GM21576 (cell line): ENCODE measurements at regions not wholly inside any gene's neighbourhood (a gene's known extent, or its start where the extent isn't known, plus 50 kb on each side); places are given as distances from the start of the nearest gene placed in this dataset.
"Not testable (repeated sequence)": the region's sequence is repeated elsewhere in the genome, so short reads cannot be mapped to it uniquely, and the experiment has no call there.

ENCODE experiments used
- ATAC-seq: cut with Tn5 transposase; IDR thresholded peaks from one replicate; pipeline ENCODE4 v1.9.1; 2021; ENCODE audit warnings: mild to moderate bottlenecking, moderate library complexity; ENCODE audit not compliant: unreplicated experiment

DNA sequence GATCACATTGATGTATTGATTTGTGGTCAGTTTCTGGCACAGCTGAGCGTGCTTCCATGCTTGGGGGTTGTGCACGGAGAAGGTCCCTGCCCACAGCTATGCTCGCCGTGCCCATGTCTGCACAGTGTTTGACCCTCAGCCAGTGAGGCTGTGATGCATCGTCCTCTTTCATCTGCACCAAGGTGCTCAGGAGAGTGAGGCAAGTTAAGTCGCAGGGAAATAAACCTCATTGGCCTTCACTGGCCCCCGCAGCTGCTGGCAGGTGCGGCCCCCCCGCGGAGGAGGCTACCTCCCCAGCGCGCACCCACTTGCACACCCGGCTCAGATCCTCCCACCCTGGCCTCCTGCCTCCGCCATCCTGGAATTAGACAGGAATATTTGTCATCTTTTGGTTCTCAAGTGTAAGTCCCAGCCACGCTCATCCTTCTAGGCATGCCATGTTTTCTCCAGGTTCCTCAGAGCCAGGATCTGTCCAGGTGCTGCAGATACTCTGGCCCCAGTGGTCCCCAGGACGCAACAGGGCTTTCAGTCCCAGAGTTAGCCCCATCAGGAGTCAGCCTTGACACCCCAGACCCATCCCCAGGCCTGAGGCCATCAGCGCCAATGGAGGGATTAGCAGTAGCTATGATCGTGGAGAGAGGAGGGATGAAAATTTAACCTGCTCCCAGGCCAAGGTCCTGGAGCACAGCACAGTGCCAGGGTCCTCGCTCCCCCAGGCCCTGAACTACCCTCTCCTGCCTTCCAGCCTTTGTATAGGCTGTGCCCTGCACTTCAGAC is 93.7 kb downstream of the OAT start:
- no peak for ATAC-seq

DNA sequence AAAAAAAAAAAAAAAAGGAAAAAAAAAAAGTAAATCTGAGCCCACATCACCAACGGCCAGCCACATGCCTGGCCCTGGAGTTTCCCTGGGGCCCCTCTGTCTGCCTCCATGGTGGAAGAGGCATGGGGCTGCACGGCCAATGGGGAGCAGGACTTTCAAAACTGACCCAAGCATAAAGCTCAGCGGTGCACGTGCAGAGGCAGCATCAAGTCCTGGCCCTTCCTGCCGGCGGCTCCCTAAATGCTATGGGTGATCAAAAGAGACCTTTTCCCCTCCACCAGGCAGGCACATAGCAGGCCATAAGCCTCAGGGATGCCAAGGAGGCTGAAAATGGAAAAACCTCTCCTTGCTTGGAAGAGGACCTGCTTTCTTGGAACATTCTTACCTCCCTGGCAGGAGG is 94.3 kb downstream of the OAT start:
- no peak for ATAC-seq

DNA sequence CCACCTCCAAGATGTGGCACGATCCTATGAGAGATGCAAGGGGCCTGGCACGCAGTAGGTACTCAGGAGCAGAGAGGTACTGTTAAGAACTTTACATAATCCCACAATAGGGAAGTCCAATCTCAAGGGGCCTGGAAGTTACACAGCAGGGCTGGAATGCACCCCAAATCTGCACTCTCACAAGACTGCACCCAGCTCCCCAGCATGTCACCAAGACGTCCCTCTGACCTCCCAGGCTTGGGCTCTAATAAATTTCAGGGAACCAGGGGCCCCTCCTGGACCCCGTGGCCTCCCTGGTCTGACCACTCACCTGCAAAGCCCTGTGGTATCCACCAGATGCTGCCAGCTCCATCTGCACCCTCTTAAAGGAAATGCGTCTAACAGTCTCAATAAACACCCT is 94.9 kb downstream of the OAT start:
- no peak for ATAC-seq

DNA sequence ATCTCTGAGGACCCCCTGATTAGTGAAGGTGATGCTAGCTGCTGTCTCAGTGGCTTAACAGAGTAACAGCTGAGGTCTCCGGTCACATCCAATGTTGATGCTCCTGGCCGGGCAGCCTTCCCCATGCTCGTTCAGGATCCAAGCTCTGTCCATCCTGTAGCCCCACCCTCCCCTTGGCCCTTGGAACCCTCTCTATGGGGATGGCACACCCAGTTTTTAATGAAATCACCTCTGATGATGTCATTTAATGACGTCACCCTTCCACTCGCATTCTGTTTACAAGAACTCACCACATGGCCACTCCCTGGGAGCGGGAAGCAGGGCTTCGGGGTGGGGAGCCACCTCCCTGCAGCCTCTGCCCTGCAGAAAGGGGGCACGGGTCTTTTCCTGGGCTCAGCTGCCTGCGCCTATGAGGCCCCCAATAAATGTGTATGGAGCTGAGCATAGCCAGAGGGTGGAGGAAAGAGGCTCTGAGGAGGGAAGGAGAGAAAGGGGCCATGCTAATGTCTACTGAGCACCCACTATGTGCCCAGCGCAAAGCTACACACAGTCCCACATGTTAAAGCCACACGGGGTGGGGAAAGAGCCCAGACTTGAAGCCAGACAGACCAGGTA is 95.5 kb downstream of the OAT start:
- no peak for ATAC-seq

DNA sequence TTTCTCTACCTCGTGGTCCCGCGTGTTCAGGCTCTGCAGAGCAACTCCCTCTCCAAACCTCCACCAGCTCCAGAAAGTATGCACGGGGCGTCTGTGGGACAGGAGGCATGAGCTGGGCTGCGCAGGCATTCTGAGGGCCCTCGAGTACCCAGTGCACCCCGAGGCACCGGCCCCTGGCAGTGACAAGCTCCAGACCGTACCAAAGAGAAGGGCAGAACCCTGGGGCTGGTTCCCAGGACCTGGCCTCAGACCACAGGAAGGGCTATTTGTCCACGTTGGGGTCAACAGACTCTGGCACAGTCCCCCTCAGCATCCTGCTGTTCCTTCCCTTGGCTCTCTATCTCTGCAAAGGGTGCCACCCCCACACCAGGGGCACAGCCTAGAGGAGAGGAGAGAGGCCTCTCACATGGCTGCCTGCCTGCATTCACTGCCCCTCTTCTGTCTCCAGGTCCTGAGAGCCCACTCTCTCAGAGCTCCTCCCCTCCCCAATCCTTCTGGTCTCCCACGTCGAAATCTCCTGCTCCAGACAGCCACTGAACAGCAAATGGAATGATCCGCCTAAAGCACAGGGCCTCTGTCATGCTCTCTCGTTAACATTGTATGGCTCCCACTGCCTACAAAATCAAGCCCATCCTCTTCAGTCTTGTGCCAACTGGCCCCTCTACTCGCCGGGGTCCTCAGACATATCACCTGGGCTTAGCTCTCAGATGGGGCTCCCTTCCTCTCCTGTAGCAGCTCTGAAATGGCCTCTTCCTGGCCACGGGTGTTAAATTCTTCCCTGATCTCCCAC is 96.3 kb downstream of the OAT start:
- no peak for ATAC-seq

DNA sequence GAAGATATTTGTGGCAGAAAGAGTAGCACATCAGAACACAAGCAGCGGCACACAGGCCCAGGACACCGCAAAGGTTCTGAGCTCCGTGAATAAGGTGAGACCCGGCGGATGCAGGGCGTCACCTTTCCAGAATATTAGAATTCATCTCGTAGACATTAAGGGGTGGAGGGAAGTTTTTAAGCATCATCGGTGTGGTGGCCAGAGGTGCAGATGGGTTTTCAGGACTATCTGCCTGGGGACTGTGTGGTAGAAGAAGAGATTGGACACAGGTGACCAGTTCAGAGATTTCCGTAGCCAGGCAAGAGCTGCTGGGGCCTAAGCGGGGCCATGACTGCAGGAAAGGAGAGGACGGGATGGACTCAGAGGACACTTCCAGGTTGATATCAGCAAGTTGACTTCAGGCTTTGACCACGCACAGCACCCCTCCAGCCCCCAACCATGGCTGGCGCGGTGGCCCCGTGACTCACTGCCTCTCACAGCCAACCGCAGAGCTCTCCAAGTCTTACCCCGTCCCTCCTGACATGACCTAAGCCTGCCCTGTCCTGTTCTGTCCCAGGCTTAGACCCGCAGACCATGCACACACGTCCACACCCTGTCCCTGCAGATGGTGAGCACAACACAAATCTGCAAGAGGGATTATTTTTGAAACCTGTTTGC is 97.2 kb downstream of the OAT start:
- ATAC-seq: no peak

DNA sequence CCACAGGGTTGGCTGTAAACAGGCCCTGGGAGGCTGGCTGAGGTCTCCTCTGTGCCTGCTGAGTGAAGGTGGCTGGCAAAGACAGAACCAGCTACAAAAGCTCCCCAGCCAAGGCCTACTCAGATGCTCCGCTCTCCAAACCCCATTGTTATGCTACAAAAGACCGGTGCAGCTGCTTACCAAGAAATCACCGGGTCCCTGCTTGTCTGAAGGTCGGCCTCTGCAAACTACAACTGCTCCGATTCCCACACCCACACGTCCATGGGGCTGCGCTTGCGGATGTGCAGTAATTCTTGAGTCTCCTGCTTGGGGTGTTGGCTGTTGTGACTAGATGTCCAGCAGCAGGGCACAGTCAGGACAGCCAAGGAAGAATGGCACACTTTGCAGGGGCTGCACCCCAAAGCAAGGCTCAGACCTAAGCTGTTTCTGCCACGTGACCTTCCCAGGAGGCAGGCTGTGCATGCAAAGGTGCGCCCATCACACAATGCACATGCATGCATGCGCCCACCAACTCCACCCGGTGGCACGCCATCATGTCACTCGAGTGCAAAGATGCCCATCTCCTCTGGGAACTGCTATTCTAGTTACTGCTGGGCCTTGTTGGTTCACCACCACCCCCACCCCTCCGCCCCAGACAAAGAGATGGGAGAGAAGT is 97.8 kb downstream of the OAT start:
- ATAC-seq: no peak

DNA sequence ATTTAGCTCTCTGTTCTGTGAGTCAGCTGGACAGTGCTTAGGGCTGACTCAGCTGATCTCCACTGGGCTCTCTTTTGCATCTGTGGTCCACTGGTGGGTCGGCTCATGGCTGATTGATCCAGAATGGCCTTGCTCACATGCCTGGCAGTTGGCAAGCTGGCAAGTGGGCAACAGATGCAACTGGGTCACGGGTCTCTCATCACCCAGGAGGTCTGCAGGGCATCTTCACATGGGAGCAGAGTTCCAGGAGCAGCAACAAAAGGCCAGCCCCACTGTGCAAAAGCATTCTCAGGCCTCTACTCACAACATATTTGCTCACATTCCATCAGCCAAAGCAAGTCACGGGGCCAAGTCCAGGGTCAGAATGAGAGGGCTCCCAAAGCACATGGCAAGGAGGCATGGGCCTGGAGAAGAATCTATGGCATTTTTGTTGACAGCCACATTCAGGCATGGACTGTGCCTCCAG is 98.8 kb downstream of the OAT start:
- no peak for ATAC-seq

DNA sequence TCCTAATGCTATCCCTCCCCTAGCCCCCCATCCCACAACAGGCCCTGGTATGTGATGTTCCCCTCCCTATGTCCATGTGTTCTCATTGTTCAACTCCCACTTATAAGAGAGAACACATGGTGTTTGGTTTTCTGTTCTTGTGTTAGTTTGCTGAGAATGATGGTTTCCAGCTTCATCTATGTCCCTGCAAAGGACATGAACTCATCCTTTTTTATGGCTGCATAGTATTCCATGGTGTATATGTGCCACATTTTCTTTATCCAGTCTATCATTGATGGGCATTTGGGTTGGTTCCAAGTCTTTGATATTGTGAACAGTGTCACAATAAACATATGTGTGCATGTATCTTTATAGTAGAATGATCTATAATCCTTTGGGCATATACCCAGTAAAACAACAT is 99.2 kb downstream of the OAT start:
- ATAC-seq: not testable (repeated sequence)

DNA sequence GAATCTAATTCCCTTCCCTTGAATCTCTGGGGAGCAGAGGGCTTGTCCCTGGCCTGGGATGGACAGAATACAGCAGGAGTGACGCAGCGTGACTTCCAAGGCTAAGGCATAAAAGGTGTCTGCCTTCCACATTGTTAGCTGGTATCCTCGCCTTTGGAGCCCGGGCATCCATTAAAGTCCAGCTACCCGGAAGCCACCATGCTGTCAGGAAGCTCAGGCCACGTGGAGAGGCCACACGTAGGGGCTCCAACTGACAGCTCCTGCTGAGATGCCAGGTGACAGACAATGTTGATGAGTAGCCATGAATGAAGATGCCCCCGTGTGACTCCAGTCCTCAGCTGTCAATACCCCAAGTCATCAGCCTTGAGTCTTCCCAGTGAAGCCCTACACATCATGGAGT is 99.9 kb downstream of the OAT start:
- ATAC-seq: no peak

DNA sequence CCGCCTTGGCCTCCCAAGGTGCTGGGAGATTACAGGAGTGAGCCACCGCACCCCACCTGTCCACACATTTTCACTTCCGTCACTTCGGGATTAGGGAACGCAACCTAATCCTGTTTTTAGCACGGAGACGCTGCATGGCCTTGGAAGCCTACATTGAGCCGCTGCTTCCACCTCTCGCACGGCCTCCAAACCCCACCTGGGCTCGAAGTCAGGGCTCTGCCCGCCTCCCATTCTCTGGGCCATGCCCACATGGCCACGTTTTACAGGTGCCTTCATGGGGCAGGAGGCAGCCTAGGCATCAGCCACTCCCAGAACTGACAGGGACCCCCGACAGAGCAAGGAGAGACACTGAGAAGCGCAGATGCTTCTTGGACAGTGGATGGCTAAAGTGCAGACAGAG is 100.6 kb downstream of the OAT start:
- ATAC-seq: no peak

DNA sequence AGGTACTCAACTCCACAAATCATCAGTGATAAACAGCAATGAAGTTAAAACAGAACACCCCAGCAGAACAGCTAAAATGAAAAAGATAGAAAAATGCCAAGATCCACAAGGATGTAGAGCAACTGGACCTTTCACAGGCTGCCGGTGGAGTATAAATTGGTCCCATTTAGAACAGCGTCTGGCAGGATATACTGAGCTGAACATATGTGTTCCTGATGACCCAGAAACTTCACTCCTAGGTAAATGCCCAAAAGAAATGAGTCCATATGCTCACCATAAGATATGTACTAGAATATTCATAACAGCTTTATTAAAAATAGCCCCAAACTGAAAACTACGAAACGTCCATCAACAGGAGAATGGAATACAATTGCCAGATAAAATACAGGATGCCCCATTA is 102.4 kb downstream of the OAT start:
- no peak for ATAC-seq

DNA sequence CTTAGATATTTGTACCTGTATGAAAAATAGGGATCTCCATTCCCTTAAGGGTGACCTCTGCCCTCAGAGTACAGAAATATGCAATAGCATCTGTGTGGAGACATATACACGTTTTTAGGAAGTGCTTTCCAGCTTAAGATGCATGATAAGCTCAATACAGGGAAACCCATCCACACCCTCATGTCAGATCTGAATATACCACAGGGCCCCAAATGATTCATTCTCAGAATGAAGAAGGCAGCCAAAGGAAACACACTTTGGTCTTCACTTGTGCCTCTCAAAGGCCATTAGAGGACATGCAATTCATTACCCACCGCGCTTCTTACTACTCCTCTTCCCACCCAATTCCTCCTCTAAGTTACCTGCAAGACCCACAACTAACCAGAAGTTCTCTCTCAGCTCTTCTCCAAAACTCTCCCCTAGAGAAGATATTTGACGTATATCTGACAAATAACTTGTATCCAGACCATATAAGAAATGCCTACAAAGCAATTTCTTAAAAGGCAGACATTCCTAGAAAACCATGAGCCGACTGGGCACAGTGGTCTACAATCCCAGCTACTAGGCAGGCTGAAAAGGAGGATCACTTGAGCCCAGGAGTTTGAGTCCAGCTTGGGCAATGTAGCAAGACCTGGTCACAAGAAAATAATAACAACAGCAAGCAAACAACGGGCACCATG is 103.0 kb downstream of the OAT start:
- no peak for ATAC-seq

DNA sequence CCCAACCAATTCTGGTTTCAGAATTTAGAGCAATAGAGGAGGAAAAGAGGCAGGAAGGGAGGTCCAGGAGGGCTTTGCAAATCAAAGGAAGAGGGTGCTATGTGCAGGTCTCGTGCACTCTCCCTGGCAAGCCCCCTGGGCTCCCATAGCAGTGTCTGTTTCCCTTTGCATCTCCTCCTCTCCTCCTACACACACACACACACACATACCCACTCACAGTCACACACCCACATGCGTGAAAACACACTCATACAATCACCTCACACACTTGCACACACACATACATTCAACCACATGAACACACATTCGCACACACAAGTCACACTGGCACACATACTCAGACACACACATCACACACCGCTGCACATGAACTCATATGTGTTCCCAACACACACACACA is 105.3 kb downstream of the OAT start:
- no peak for ATAC-seq

DNA sequence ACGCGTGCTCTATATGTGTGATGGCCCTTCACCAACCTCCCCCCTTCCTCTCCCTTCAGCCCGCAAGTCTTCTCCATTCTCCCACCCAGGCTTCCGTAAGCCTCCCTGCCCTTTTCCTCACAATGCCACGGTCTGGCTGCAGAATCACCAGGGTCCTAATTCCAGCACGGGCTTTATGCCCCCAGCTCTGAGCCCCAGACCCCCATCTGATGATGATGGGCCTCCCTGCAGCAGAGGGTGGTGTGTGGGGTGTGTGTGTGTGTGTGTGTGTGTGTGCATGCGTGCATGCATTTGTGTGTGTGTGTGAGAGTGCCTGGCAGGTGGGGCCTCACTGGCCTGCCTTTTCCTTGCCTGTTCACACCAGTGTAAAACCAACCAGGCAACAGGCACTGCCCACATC is 109.9 kb downstream of the OAT start:
- no peak for ATAC-seq

DNA sequence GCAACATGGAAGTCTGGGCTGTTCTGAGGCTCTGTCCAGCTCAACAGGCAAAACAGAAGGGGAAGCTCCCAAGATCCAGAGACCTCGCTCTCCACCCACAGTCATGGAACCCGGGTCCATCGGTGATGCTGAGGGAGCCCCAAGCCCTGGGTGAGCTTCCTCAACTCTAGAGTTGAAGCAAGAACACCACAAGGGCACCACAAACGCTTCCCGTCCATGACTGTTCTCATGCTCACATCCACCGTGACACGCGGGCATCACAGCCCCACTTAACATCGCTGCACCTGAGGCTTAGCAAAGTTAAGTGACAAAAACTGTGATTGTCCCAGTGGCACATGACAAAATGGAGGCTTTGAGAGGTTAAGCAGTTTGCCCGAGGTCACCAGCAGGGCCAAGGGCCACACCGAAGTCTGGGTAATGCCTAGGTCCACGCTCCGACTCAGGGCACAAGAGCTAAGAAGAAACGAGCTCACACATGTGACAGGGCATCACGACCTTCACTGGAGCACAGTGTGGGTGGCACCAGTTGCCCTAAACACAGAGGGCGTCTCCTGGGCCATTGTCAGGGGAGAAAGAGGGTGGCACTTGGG is 110.6 kb downstream of the OAT start:
- ATAC-seq: no peak

DNA sequence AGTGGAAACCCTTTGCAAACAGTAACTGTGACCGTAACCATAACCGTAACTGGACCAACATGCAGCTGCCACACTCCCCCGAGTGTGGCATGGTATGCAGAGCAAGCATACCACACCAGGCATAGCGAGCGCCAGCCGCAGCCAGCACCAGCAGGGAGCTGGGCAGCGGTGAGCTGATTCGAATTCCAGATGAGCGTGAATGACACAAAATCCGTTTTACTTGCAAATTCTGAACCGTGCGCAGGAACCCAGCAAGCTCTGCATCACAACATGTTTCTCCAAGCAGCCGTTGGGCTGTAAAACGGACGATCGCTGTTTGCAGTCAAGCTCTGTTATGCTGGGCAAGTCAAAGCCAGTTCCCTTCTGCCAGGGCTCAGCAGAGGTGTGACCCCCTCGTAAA is 111.1 kb downstream of the OAT start:
- ATAC-seq: no peak

DNA sequence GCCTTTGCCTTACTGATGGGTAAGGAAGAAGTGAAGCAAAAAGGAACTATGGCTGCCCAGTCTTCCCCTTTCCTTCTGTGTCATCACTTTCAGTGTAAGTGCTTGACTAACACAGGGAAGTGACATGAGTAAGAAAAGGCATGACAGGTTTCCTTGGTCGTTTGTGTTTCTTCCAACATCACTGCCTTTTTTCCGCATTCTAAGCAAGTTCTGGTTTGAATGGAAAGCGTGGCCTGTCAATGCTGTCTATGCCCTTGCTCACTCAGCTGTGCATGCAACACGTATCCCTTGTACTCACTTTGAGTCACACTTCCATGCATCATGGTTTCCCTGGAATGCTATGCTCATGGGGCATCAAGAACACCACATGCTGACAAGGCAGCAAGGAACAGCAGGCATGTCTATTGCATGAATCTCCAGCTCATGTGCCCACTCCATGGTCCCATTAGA is 111.8 kb downstream of the OAT start:
- no peak for ATAC-seq

DNA sequence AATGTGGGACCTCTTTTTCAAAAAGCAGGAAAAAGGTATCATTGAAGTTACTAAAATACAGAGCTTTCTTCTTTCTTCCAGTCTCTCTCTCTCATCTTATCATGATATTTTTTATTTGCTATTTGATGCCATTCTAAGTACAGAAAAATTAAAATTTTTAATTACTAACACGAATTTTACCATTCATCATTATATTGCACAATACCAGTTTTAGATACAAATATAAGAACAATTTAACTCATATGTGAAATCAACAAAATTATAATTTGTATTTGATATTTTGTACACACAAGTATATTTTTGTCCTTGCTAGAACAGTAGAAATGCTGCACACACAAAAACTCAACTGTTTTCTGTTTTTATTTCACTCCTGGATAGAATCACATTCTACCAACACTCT is 112.2 kb downstream of the OAT start:
- ATAC-seq: no peak

DNA sequence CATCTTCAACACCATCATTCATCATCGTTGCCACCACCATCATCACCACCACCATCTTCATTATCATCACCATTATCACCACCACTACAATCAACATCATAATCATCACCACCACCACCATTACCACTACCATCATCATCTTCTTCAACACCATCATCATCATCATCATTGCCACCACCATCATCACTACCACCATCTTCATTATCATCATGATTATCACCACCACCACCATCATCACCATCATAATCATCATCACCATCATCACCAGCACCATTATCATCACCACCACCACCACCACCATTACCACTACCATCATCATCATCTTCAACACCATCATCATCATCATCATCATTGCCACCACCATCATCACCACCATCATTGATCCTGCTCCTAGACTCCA is 112.7 kb downstream of the OAT start:
- ATAC-seq: no peak
